ENCODE measurements at regions not wholly inside any gene's neighbourhood (a gene's known extent, or its start where the extent isn't known, plus 50 kb on each side); places are given as distances from the start of the nearest gene placed in this dataset.

DNA sequence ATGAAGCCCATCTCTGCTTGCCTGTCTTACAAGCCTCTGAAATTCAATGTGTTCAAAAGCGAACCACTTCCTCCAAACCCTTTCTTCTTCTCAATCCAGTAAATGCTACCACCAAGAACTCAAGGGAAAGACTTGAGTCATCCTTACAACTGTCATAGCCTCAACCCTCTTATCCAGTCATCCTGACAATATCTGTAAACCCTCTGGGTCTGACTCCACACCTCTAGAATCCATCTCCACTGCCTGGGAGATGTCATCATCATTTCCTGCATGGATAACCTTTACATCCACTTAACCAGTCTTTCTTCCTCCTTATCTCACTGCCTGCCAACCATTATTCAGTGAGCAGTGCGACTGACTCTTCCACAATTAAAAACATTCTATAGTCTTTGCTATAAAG, 441.1 kb downstream of the SETD4 start:
- no peak for TF ChIP-seq OSR1 (CRISPR knock-in tag; IDR thresholded peaks at IDR 0.05)
- no peak for TF ChIP-seq ZNF8 (CRISPR knock-in tag; IDR thresholded peaks at IDR 0.05)
- no peak for TF ChIP-seq PATZ1 (CRISPR knock-in tag; IDR thresholded peaks at IDR 0.05; ENCODE audit: borderline replicate concordance)
- TF ChIP-seq, protein P1, sequence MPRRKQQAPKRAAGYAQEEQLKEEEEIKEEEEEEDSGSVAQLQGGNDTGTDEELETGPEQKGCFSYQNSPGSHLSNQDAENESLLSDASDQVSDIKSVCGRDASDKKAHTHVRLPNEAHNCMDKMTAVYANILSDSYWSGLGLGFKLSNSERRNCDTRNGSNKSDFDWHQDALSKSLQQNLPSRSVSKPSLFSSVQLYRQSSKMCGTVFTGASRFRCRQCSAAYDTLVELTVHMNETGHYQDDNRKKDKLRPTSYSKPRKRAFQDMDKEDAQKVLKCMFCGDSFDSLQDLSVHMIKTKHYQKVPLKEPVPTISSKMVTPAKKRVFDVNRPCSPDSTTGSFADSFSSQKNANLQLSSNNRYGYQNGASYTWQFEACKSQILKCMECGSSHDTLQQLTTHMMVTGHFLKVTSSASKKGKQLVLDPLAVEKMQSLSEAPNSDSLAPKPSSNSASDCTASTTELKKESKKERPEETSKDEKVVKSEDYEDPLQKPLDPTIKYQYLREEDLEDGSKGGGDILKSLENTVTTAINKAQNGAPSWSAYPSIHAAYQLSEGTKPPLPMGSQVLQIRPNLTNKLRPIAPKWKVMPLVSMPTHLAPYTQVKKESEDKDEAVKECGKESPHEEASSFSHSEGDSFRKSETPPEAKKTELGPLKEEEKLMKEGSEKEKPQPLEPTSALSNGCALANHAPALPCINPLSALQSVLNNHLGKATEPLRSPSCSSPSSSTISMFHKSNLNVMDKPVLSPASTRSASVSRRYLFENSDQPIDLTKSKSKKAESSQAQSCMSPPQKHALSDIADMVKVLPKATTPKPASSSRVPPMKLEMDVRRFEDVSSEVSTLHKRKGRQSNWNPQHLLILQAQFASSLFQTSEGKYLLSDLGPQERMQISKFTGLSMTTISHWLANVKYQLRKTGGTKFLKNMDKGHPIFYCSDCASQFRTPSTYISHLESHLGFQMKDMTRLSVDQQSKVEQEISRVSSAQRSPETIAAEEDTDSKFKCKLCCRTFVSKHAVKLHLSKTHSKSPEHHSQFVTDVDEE (CRISPR knock-in tag; IDR thresholded peaks at IDR 0.05): no peak
- no peak for TF ChIP-seq RARB (CRISPR knock-in tag; IDR thresholded peaks at IDR 0.05)
- no peak for TF ChIP-seq ZFP30 (CRISPR knock-in tag; IDR thresholded peaks at IDR 0.05)
- TF ChIP-seq ISL1 (CRISPR knock-in tag; IDR thresholded peaks at IDR 0.05): no peak
- TF ChIP-seq ZFP3 (CRISPR knock-in tag; IDR thresholded peaks at IDR 0.05): no peak
- TF ChIP-seq CREB5 (CRISPR knock-in tag; IDR thresholded peaks at IDR 0.05; ENCODE audit: low read depth): no peak
- no peak for TF ChIP-seq BACH2 (CRISPR knock-in tag; IDR thresholded peaks at IDR 0.05; ENCODE audit: borderline replicate concordance)

Measured in SK-N-SH treated with all-trans-retinoic acid at 6 μM for 48 hours (cell line).